Activated CD8-positive, alpha-beta T cell treated with anti-CD3 and anti-CD28 coated beads, Interleukin-2, amount 10 ng/mL, durations not matched to agents 7 days and 5 days (primary cell): ENCODE measurements at regions not wholly inside any gene's neighbourhood (a gene's known extent, or its start where the extent isn't known, plus 50 kb on each side); places are given as distances from the start of the nearest gene placed in this dataset.

Experiments
- ATAC-seq: fragments of 150-1000 bp; cut with Tn5 transposase; one replicate; pipeline ENCODE4 v1.10.0; 2021; ENCODE audit warnings: moderate library complexity
- CTCF ChIA-PET: fragments of 350-600 bp; sonication (Branson Sonifier 250); formaldehyde crosslinking; loops from one replicate; lab custom pipeline; 2021; ENCODE audit warnings: antibody characterized with exemption; lab: Charles Lee
- POLR2A ChIA-PET: fragments of 350-600 bp; sonication (Branson Sonifier 250); formaldehyde crosslinking; loops from one replicate; lab custom pipeline; 2021; ENCODE audit warnings: antibody characterized with exemption; lab: Charles Lee
- DNase-seq: peaks from one replicate; pipeline ENCODE4 v3.0.0-alpha.2; 2020
- H3K27ac Mint-ChIP-seq: one replicate; pipeline ENCODE4 v1.8.0; 2021; ENCODE audit warnings: mild to moderate bottlenecking, mixed read lengths
- H3K27me3 Mint-ChIP-seq: one replicate; pipeline ENCODE4 v1.8.0; 2021; ENCODE audit warnings: low read depth, mixed read lengths
- H3K36me3 Mint-ChIP-seq: one replicate; pipeline ENCODE4 v1.8.0; 2021; ENCODE audit warnings: low read depth, mixed read lengths
- H3K4me1 Mint-ChIP-seq: one replicate; pipeline ENCODE4 v1.8.0; 2021; ENCODE audit warnings: low read depth, mixed read lengths
- H3K4me3 Mint-ChIP-seq: one replicate; pipeline ENCODE4 v1.8.0; 2021; ENCODE audit warnings: mild to moderate bottlenecking, mixed read lengths
- H3K9me3 Mint-ChIP-seq: one replicate; pipeline ENCODE4 v1.8.0; 2022; ENCODE audit warnings: mixed read lengths; ENCODE audit not compliant: insufficient read depth

DNA sequence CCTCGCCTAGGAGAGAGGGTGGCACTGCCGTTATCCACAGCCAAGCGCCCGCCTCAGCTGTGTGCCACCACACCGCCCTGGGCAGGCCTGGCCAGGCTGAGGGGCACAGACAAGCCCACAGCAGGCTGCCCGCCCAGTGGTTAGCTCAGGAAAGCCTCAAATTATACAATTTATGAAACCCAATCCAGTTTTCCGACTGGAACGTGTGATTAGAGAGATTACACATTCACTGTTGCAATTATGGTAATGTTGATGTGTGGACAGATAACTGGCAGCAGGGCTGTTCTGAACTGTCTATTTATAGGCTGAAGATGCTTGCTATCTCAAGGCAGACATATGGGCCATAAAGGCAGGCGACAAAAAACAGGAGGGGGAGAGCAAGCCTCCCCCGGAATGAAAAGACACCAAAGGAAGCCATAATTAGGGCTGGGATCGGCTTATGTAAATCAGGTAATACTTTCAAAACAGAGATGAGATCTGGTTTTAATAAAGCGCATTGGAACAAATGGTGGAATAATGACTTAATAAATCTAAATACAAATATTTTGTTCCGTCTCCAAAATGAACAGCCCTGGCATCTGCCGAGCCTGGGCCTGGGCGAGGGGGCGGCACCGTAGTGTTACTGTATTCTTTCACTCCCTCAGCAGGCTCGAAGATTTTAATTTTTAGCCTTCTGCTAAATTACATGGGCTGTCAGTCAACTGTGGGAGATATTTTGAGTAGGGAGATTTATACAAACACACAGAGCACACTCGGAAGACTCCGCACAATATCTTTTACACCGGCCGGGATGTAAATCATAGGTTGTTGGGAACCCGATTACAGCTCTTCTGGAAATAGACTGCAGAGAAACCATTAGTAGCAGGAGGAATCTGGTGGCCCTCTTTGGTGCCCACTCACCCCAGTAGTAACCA, 103.1 kb upstream of the TLE3 start:
- ATAC-seq: no peak
- CTCF ChIA-PET: no interaction called here

DNA sequence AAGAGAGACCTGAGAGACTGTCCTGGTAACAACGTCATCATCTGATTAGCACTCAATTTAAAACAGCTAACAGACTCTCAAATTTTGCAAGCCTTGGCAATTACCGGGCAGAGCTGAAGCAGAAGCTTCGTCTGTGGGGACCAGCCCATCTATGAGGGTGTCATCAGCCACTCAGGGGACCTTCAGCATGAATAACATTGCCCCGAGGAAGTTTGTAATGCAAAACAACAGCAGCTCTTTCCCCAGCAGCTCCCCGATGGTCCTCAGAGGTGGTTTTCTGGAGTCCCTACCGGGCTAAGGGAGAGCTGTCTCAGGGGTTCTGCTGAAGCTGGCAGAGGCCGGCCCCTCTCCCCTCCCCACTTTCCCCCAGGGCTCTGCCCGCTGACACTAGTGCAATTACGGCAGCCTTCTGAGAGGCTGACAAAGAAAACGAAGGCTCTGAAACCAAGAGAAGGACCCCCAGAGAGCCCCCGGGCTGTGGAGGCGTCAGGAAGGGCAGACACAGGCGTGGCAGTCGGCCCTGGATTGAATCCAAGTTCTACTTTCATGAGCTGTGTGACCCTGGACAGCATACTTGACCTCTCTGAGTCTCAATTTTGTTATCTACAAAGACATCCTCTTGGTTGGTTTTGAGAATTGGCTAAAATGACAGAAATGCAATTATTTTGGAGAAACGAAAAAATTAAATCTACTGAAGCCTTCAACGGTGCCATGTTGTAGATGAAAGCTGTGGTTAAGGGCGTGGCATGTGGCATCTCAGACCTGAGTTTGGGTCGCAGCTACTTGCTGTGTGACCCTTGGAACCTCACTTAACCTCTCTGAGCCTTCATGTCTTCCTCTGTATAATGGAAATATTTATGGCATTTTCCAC, 102.1 kb upstream of the TLE3 start:
- POLR2A ChIA-PET: no interaction called here
- H3K36me3 Mint-ChIP-seq: no peaks in the 10 kb centered on the region
- no peak for DNase-seq
- no peak overlapping the region for H3K4me3 Mint-ChIP-seq
- no peak for ATAC-seq
- no peak overlapping the region for H3K27ac Mint-ChIP-seq
- CTCF ChIA-PET: no interaction called here
- H3K4me1 Mint-ChIP-seq: no peaks in the 10 kb centered on the region
- H3K27me3 Mint-ChIP-seq: peaks cover 9% of the 10 kb centered on the region
- H3K9me3 Mint-ChIP-seq: no peaks in the 10 kb centered on the region

More for the DNA sequence above, 103.1 kb upstream of the TLE3 start:
- DNase-seq: no peak
- Mint-ChIP-seq H3K27ac (no peak overlapping the region), H3K4me3 (no peak overlapping the region), H3K36me3 (no peaks in the 10 kb centered on the region), H3K27me3 (peaks cover 12% of the 10 kb centered on the region), H3K4me1 (no peaks in the 10 kb centered on the region), H3K9me3 (no peaks in the 10 kb centered on the region)
- POLR2A ChIA-PET: no interaction called here

DNA sequence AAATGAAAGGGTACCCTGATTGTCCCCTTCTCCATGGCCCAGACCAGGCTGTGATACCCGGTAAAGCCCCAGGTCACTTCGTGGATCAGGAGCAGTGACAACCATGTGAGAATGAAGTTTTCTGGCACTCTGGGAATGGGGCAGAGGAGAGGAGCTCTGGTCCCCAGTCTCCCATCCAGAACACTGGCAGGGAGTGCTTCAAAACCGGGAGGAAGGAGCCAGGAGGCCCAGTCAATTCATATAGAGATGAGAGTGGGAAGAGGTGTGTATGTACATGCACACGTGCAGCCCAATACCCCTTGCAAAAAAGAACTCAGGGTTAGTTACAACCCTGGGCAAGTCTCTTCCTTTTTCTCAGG, 101.4 kb upstream of the TLE3 start:
- peaks cover 9% of the 10 kb centered on the region for H3K27me3 Mint-ChIP-seq
- H3K9me3 Mint-ChIP-seq: no peaks in the 10 kb centered on the region
- POLR2A ChIA-PET: no interaction called here
- CTCF ChIA-PET: no interaction called here
- no peak overlapping the region for H3K4me3 Mint-ChIP-seq
- H3K36me3 Mint-ChIP-seq: no peaks in the 10 kb centered on the region
- H3K27ac Mint-ChIP-seq: no peak overlapping the region
- ATAC-seq: no peak
- no peak for DNase-seq
- no peaks in the 10 kb centered on the region for H3K4me1 Mint-ChIP-seq

DNA sequence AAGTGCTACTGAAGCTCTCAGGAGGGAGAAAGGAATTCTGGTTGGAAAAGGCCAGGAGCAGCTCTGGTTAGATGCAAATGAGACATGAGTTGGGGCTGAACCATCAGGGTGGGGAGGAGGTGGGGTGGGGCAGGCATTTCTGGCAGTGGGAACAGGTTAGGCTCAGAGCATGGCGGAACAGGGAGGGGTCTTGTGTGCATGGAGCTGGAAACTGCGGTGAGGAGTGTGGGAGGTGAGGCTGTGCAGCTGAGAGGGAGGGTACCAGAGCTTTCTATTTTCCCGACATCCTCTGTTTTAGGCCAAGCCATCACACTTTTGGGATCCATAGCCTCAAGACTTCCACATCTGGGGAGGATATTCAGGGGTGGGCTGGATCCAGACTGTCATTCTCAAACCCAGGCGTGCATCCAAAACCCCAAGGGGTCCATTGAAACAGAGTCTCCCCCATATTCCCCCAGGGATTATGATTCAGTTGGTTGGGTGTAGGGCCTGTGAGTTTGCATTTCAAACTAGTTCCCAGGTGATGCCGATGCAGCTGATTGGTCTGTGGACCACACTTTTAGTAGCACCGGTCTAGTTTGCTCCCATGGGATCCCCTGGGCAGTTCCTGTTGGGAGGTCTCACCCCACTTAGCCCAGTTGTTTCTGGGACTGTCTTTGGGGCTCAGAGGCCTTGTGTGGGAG, 100.9 kb upstream of the TLE3 start:
- H3K4me3 Mint-ChIP-seq: no peak overlapping the region
- H3K27ac Mint-ChIP-seq: no peak overlapping the region
- no peak for DNase-seq
- no peaks in the 10 kb centered on the region for H3K9me3 Mint-ChIP-seq
- peaks cover 11% of the 10 kb centered on the region for H3K27me3 Mint-ChIP-seq
- POLR2A ChIA-PET: no interaction called here
- H3K4me1 Mint-ChIP-seq: no peaks in the 10 kb centered on the region
- CTCF ChIA-PET: no interaction called here
- H3K36me3 Mint-ChIP-seq: no peaks in the 10 kb centered on the region
- ATAC-seq: no peak

DNA sequence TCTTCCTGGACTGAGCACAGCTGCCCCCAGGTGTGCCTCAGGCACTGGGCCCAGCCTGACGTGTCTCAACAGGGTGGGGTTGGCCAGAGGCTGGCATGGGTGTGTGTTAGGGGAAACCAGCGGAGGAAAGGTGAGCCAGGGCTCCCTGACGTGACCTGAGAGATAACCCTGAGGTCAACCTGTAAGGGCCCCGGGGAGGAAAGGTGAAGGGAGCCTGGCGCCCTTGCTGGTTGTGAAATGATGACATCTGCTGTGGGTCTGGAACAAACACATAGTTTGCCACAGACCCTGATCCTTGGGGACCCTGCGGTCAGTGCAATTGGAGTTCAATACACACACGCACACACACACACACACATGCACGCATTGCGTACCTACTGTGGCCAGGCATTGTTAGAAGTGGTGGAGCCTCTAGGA, 100.2 kb upstream of the TLE3 start:
- ChIA-PET POLR2A (no interaction called here), CTCF (no interaction called here)
- H3K27me3 Mint-ChIP-seq: peaks cover 14% of the 10 kb centered on the region
- H3K4me3 Mint-ChIP-seq: no peak overlapping the region
- no peak for DNase-seq
- no peaks in the 10 kb centered on the region for H3K9me3 Mint-ChIP-seq
- no peak for ATAC-seq
- no peaks in the 10 kb centered on the region for H3K36me3 Mint-ChIP-seq
- no peak overlapping the region for H3K27ac Mint-ChIP-seq
- no peaks in the 10 kb centered on the region for H3K4me1 Mint-ChIP-seq

DNA sequence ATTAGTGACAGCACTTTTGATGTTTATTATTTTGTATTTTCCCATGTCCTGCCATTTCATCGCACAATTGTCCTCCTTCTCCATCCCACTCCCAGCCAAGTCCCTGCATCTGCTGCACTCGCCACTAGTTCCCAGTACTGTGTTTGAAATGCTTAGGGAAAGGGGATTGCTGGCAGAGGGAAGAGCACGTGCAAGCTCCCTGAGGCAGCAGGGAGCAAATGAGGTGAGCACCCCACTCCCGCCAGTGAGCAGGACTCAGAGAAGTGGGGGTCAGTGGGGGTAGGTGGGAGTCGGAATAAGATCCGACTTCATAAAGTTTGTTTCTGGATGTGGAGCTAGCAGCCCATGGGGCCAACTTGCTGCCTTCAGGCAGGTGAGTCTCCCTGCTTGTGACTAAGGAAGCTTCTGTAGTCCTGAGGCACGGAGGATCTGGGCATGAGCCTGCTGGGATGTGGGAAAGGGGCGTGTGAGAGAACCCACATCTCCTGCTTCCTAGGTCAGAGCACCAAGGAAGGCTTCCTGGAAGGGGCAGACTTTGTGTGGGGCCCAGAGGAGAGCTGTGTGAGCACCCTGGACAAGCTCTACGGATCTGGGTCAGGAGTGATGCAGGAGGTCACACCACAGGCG, 99.7 kb upstream of the TLE3 start:
- no peak overlapping the region for H3K27ac Mint-ChIP-seq
- ATAC-seq (no peak), DNase-seq (no peak)
- no peaks in the 10 kb centered on the region for H3K36me3 Mint-ChIP-seq
- peaks cover 14% of the 10 kb centered on the region for H3K27me3 Mint-ChIP-seq
- ChIA-PET CTCF (no interaction called here), POLR2A (no interaction called here)
- H3K4me3 Mint-ChIP-seq: no peak overlapping the region
- H3K4me1 Mint-ChIP-seq: no peaks in the 10 kb centered on the region
- no peaks in the 10 kb centered on the region for H3K9me3 Mint-ChIP-seq

DNA sequence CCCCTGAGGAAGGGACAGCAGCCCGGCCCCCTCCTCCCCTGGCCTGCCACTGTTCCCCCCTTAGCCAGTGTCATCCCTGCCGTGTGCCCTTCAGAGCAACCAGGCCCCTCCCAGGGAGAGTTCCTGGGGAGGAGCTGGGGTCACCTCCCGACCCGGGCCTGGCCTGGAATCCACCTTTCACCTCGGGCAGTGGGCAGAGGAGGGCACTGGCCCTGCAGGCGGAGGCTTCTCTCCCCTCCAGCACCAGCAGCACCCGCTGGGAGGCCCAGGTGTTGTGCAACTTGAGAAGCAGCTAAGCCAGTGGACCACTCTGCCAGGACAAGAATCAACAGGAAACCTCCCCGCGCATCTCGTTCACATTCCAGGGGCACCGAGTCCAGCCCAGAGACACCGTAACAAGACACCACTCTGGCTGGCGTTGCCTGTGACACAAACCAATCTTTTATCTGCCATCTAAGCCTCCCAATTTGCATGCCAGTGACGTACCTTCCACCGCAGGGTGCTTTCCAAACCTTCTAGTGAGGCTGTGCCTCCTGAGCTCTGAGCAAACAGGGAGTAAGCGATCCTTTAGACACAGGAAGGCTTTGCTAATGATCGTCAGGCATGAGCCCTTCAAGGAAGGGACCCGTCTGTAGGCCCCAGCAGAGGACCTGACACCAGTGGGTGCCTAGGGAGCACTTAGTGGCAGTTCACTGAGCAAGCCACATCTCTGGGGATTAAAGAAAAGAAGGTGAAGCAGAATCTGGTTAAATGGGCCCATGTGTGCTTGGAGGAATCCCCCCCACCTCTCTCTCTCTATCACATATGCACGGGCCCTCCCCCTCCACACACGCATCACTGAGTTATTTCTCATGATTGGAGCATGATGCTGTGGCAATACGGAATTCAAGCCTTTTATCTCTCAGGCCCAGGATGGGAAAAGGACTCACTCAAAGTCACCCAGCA, 98.9 kb upstream of the TLE3 start:
- ATAC-seq (no peak), DNase-seq (no peak)
- Mint-ChIP-seq H3K27ac (no peak overlapping the region), H3K4me1 (no peaks in the 10 kb centered on the region), H3K27me3 (peaks cover 13% of the 10 kb centered on the region), H3K9me3 (no peaks in the 10 kb centered on the region), H3K36me3 (no peaks in the 10 kb centered on the region), H3K4me3 (no peak overlapping the region)
- POLR2A ChIA-PET: no interaction called here
- CTCF ChIA-PET: no interaction called here

DNA sequence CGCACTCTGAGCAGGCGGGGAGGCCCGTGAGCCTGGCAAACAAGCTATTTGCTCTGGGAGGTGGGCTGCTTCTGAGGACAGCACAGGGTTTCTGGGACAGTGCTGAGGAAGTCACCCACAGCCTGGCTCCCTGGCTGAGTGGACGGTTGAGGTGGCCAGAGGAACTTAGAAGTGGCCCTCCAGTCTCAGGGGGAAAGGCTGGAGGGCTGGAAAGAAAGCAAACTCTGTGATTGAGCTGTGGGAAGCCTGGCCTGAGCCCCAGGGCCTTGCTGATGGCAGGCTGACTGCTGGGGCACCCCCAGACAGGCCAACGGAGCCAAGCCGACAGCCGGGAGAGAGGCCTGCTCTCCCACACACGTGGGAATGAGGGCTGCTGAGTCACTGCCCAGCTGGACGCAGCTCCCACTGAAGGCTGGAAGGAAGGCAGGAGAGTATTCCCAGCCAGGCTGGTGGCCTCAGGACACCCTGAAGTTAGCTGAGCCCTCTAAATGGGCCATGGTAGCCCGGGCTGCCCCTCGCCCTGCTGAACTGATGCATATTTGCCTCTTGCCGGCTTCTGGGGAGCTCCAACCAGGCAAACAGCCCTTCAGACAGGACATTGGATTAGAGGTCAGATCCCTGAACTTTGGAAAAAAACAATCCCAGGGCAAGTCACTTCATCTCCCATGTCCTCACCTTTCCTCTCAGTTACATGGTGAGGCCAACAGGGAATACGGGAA, 98.0 kb upstream of the TLE3 start:
- DNase-seq (no peak), ATAC-seq (no peak)
- H3K27ac Mint-ChIP-seq: no peak overlapping the region
- no peaks in the 10 kb centered on the region for H3K4me1 Mint-ChIP-seq
- H3K9me3 Mint-ChIP-seq: no peaks in the 10 kb centered on the region
- no peak overlapping the region for H3K4me3 Mint-ChIP-seq
- no peaks in the 10 kb centered on the region for H3K36me3 Mint-ChIP-seq
- peaks cover 12% of the 10 kb centered on the region for H3K27me3 Mint-ChIP-seq
- CTCF ChIA-PET: no interaction called here
- POLR2A ChIA-PET: no interaction called here

DNA sequence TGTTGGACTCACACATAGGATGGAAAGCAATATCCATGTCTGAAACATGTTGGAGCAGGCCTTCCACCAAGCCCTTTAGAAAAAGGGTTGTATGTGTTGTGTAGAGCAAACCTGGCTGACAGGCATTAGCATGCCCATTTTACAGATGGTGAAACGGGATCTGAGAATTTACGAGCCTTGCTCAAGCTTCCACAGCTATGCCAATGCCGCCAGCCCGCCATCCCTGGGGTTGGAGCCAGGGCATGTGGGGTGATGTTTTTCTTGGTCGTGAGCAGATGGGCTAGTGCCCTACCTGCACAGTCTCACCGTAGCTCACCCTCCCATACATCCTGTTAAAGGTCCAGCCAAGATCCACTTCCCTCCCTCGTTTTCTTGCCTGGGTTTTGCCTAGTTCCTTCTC, 97.5 kb upstream of the TLE3 start:
- ChIA-PET CTCF (no interaction called here), POLR2A (no interaction called here)
- H3K36me3 Mint-ChIP-seq: no peaks in the 10 kb centered on the region
- no peaks in the 10 kb centered on the region for H3K4me1 Mint-ChIP-seq
- H3K27ac Mint-ChIP-seq: no peak overlapping the region
- H3K27me3 Mint-ChIP-seq: peaks cover 12% of the 10 kb centered on the region
- no peak overlapping the region for H3K4me3 Mint-ChIP-seq
- H3K9me3 Mint-ChIP-seq: no peaks in the 10 kb centered on the region
- ATAC-seq (no peak), DNase-seq (no peak)

DNA sequence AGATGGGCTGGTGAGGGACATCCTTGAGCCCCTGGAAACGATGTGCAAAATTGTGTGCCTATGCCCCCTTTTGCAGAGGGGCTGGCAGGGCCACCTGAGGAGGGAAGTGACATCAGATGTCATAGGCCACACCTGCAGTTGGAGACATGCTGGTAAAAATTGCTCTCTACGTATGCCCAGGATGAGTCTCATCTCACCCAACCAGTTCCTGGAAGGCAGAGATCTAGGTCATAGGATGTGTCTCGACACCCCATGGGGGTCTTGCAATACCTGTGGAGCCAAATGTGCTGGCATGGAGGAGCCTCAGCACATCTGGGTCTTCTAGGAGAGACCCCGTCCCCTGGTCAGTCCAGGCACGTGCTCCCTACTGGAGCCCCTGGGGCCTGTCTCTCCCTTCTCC, 96.5 kb upstream of the TLE3 start:
- H3K4me1 Mint-ChIP-seq: no peaks in the 10 kb centered on the region
- CTCF ChIA-PET: no interaction called here
- H3K36me3 Mint-ChIP-seq: no peaks in the 10 kb centered on the region
- H3K4me3 Mint-ChIP-seq: no peak overlapping the region
- ATAC-seq (no peak), DNase-seq (no peak)
- POLR2A ChIA-PET: no interaction called here
- no peaks in the 10 kb centered on the region for H3K9me3 Mint-ChIP-seq
- H3K27ac Mint-ChIP-seq: no peak overlapping the region
- peaks cover 12% of the 10 kb centered on the region for H3K27me3 Mint-ChIP-seq
